Ascending aorta (tissue), 2 donors: ENCODE measurements at regions not wholly inside any gene's neighbourhood (a gene's known extent, or its start where the extent isn't known, plus 50 kb on each side); places are given as distances from the start of the nearest gene placed in this dataset.

ENCODE experiments used
- DNase-seq, 2 donors: peaks; one replicate each; pipeline ENCODE4 v3.0.0-alpha.2; 2019; ENCODE audit warnings: low spot score in 2 of 2
- H3K27ac ChIP-seq, 2 donors: fragments of 200-600 bp; sonication (generic); one replicate each; pipeline ENCODE4 v1.5.1; 2016 to 2017; ENCODE audit warnings: mild to moderate bottlenecking in 1 of 2
- H3K27me3 ChIP-seq: fragments of 200-600 bp; sonication (generic); one replicate; pipeline ENCODE4 v1.5.1; 2017
- H3K36me3 ChIP-seq, 2 donors: fragments of 200-600 bp; sonication (generic); one replicate each; pipeline ENCODE4 v1.5.1; 2016
- H3K4me1 ChIP-seq, 2 donors: fragments of 200-600 bp; sonication (generic); one replicate each; pipeline ENCODE4 v1.5.1; 2016 to 2017; ENCODE audit warnings: mild to moderate bottlenecking in 1 of 2
- H3K4me3 ChIP-seq, 2 donors: fragments of 200-600 bp; sonication (generic); one replicate each; pipeline ENCODE4 v1.5.1; 2016 to 2017; ENCODE audit warnings: mild to moderate bottlenecking in 1 of 2
- H3K9me3 ChIP-seq, 2 donors: fragments of 200-600 bp; sonication (generic); one replicate each; pipeline ENCODE4 v1.5.1; 2016
- intact Hi-C: fragments of 100-400 bp; cut with DNase I; formaldehyde crosslinking; loops from one replicate; pipeline ENCODE4 v1.15.1; 2023
- TF ChIP-seq, protein P1 (sequence below), 3 experiments: fragments of 200-600 bp in 2 of 3; fragments of 450-650 bp in 1 of 3; sonication (generic) in 2 of 3; IDR thresholded peaks; one replicate each; pipeline ENCODE4 v1.5.1; 2016 to 2019; ENCODE audit warnings: antibody characterized with exemption in 3 of 3, mild to moderate bottlenecking in 1 of 3, moderate library complexity in 1 of 3

DNA sequence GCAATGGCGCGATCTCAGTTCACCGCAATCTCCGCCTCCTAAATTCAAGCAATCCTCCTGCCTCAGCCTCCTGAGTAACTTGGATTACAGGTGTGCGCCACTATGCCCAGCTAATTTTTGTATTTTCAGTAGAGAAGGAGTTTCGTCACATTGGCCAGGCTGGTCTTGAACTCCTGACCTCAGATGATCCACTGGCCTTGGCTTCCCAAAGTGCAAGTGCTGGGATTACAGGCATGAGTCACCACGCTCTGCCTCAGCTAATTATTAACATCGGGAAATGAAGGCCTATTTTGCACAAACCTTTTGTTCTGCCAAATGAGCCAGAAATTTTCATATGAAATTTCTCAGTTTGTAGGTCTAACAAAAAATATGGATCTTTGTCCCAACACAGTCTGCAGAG, 106.7 kb upstream of the ODAD2 start:
- intact Hi-C loops: no loop called here
- Histone ChIP-seq H3K27ac (no peak overlapping the region), H3K27me3 (no peaks in the 10 kb centered on the region), H3K9me3 (no peaks in the 10 kb centered on the region), H3K4me3 (no peak overlapping the region), H3K36me3 (peaks cover 0 to 3% of the 10 kb centered on the region in 2 donors), H3K4me1 (no peaks in the 10 kb centered on the region)
- DNase-seq: no peak
- TF ChIP-seq, protein P1, sequence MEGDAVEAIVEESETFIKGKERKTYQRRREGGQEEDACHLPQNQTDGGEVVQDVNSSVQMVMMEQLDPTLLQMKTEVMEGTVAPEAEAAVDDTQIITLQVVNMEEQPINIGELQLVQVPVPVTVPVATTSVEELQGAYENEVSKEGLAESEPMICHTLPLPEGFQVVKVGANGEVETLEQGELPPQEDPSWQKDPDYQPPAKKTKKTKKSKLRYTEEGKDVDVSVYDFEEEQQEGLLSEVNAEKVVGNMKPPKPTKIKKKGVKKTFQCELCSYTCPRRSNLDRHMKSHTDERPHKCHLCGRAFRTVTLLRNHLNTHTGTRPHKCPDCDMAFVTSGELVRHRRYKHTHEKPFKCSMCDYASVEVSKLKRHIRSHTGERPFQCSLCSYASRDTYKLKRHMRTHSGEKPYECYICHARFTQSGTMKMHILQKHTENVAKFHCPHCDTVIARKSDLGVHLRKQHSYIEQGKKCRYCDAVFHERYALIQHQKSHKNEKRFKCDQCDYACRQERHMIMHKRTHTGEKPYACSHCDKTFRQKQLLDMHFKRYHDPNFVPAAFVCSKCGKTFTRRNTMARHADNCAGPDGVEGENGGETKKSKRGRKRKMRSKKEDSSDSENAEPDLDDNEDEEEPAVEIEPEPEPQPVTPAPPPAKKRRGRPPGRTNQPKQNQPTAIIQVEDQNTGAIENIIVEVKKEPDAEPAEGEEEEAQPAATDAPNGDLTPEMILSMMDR (IDR thresholded peaks at IDR 0.05): no peak

DNA sequence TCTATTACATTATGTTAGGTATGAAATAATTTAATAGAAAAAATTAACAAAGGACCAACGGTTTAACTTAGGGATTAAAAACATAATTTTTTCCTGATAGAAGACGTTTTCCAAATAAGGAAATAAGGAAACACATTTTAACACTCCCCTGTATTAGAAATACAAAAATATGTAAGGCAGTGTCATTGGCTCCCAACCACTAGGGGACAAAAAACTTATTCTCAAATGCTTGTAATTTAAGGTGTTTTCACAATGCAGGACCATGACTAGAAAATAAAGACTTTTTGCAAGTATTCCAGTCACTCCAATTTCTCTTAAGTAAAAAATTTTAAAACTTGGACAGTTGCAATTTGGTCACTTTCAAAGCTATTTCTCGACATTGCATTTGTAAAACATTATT, 98.8 kb upstream of the ODAD2 start:
- Histone ChIP-seq H3K27ac (no peak overlapping the region), H3K9me3 (no peaks in the 10 kb centered on the region), H3K4me1 (no peaks in the 10 kb centered on the region), H3K27me3 (no peaks in the 10 kb centered on the region), H3K4me3 (no peak overlapping the region), H3K36me3 (no peaks in the 10 kb centered on the region)
- no peak for DNase-seq
- intact Hi-C loops: no loop called here
- TF ChIP-seq, protein P1 (IDR thresholded peaks at IDR 0.05): no peak

DNA sequence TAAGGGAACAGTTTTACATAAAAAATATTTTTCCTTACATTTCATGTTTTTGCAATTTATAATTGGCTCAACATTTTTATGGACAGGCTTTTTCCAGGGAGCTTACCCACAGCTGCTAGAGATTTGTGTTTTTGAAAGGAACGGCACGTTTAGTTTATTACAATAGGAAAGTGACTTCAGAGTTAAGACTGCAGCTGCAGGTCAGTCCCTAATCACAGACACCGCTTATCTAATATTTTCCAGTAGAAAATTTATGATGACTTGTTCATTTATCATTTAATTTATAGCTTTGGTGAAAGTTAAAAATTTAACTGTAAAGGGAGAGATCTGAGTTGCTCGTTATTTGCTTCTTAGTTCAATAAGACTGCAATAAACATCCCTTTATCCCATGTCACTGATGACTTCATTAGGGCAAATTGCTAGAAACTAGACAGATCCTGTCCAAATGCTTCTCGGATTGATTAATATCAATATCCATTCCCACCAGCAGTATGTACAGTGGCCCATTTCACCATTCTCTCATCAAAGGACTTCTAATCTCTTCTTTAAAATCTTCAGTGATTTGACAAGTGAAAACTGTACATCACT, 97.0 kb upstream of the ODAD2 start:
- no peak overlapping the region for H3K27ac ChIP-seq
- TF ChIP-seq, protein P1 (IDR thresholded peaks at IDR 0.05): no peak
- no peaks in the 10 kb centered on the region for H3K27me3 ChIP-seq
- H3K4me1 ChIP-seq: no peaks in the 10 kb centered on the region
- DNase-seq: no peak
- no peak overlapping the region for H3K4me3 ChIP-seq
- H3K9me3 ChIP-seq: no peaks in the 10 kb centered on the region
- no peaks in the 10 kb centered on the region for H3K36me3 ChIP-seq
- intact Hi-C loops: no loop called here

DNA sequence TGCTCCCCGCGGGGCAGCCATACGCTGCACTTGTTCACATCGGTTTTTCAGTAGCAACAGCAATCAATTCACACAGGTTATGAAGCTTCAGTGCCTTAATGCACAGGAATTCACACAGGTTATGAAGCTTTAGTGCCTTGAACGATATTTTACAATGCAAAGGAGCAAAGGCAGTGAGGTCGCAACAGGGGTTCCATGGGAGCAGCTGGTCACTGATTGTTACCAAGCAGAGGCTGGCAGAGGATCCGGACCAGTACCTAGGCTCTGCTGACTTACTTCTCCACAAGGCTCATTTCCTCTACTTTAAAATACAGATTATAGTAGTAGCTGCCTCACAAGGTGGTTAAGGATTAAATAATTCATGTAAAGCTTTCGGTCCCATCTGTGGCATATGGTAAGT, 95.2 kb upstream of the ODAD2 start:
- Histone ChIP-seq H3K9me3 (no peaks in the 10 kb centered on the region), H3K27ac (no peak overlapping the region), H3K36me3 (peaks cover 0 to 2% of the 10 kb centered on the region in 2 donors), H3K27me3 (no peaks in the 10 kb centered on the region), H3K4me1 (no peaks in the 10 kb centered on the region), H3K4me3 (no peak overlapping the region)
- intact Hi-C loops: no loop called here
- TF ChIP-seq, protein P1 (IDR thresholded peaks at IDR 0.05): no peak
- no peak for DNase-seq

DNA sequence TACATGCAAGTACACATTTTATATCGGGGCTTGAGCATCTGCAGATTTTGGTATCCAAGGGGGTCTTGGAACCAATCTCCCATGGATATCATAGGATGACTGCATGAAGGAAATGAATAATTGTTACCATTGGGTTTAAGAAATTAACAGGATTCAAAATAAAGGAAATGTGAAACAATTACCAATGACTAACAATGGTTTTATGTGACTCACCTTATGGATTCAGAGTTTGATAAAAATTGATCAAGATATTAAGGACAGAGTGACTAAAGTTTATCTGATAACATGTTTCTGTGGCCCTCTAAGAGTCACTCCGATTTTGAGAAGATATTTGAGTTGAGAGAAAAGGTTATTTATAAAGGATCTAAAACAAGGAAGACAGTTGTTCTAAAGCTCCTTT, 93.0 kb upstream of the ODAD2 start:
- no peak for DNase-seq
- TF ChIP-seq, protein P1 (IDR thresholded peaks at IDR 0.05): no peak
- H3K36me3 ChIP-seq: peaks cover 8 to 9% of the 10 kb centered on the region in 2 donors
- no peak overlapping the region for H3K27ac ChIP-seq
- H3K4me3 ChIP-seq: no peak overlapping the region
- intact Hi-C loops: no loop called here
- H3K4me1 ChIP-seq: no peaks in the 10 kb centered on the region
- no peaks in the 10 kb centered on the region for H3K27me3 ChIP-seq
- no peaks in the 10 kb centered on the region for H3K9me3 ChIP-seq

DNA sequence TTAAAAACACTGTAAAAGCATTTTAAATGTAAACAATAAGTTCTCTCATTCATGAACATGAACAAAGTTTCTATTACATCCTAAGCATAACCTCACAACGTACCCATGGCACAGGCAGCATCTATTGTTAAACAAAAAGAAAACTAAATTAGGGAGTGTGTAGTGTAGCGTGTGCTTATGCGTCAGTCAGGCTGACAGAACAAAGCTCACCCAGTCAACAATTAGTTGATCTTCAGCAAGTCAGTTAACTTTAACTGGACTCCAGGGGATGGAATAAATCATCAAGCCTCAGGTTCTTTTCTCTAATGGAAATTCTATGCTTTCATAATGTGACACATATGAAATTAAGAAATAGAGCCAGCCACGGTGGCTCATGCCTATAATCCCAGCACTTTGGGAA, 91.6 kb upstream of the ODAD2 start:
- Histone ChIP-seq H3K36me3 (peaks cover 8 to 17% of the 10 kb centered on the region in 2 donors), H3K27ac (no peak overlapping the region), H3K4me3 (no peak overlapping the region), H3K4me1 (no peaks in the 10 kb centered on the region), H3K27me3 (no peaks in the 10 kb centered on the region), H3K9me3 (no peaks in the 10 kb centered on the region)
- intact Hi-C loops: no loop called here
- TF ChIP-seq, protein P1 (IDR thresholded peaks at IDR 0.05): no peak
- no peak for DNase-seq
